HepG2 (cell line): ENCODE measurements at regions not wholly inside any gene's neighbourhood (a gene's known extent, or its start where the extent isn't known, plus 50 kb on each side); places are given as distances from the start of the nearest gene placed in this dataset.

Source experiments
- ATF3 ChIP-seq: sonication (generic); formaldehyde crosslinking; IDR thresholded peaks from 2 replicates; pipeline ENCODE4 v1.4.0; 2020; ENCODE audit warnings: missing genetic modification reagents
- CBX1 ChIP-seq: IDR thresholded peaks from one replicate; pipeline ENCODE4 v1.6.1; 2016; ENCODE audit warnings: antibody characterized with exemption, low read depth
- CHCHD3 ChIP-seq: sonication (generic); formaldehyde crosslinking; IDR thresholded peaks from 2 replicates; pipeline ENCODE4 v1.8.0; 2022; ENCODE audit warnings: mild to moderate bottlenecking, missing genetic modification reagents, moderate library complexity
- CTCF ChIP-seq: sonication (generic); formaldehyde crosslinking; IDR thresholded peaks from 2 replicates; pipeline ENCODE4 v1.5.0; 2020; ENCODE audit warnings: mild to moderate bottlenecking, missing genetic modification reagents, moderate library complexity
- HNRNPH1 ChIP-seq: fragments of 200-400 bp; formaldehyde crosslinking; optimal IDR thresholded peaks from 2 replicates; pipeline ENCODE3; 2017; ENCODE audit warnings: mild to moderate bottlenecking, low read depth, low read length
- KDM5A ChIP-seq: fragments of 200-600 bp; sonication (generic); IDR thresholded peaks from 2 replicates; pipeline ENCODE4 v1.7.0; 2018; ENCODE audit warnings: antibody characterized with exemption, mild to moderate bottlenecking, low read length, borderline replicate concordance
- KDM5B ChIP-seq: sonication (generic); formaldehyde crosslinking; IDR thresholded peaks from 2 replicates; pipeline ENCODE4 v1.4.0; 2020; ENCODE audit warnings: missing genetic modification reagents, mild to moderate bottlenecking, borderline replicate concordance
- NFE2 ChIP-seq: sonication (generic); formaldehyde crosslinking; IDR thresholded peaks from 2 replicates; pipeline ENCODE4 v1.4.0; 2020; ENCODE audit warnings: missing genetic modification reagents
- TRIM24 ChIP-seq: sonication (generic); formaldehyde crosslinking; IDR thresholded peaks from 2 replicates; pipeline ENCODE4 v1.8.0; 2022; ENCODE audit warnings: mild to moderate bottlenecking, missing genetic modification reagents
- ZNF530 ChIP-seq: sonication (generic); formaldehyde crosslinking; IDR thresholded peaks from 2 replicates; pipeline ENCODE4 v1.5.0; 2020; ENCODE audit warnings: low read depth, mild to moderate bottlenecking, missing genetic modification reagents
- ZNF776 ChIP-seq: sonication (generic); formaldehyde crosslinking; IDR thresholded peaks from 2 replicates; pipeline ENCODE4 v1.4.0; 2020; ENCODE audit warnings: mild to moderate bottlenecking, missing genetic modification reagents

- TF ChIP-seq CHCHD3 (CRISPR knock-in tag): no peak
- TF ChIP-seq CBX1: no peak
- TF ChIP-seq CTCF (CRISPR knock-in tag): 0 out of 2 replicates have a peak, but pooled peaks have one; percentile 8
- TF ChIP-seq TRIM24 (CRISPR knock-in tag): no peak
- no peak for TF ChIP-seq ZNF776 (CRISPR knock-in tag)
- TF ChIP-seq ZNF530 (CRISPR knock-in tag): no peak
- no peak for TF ChIP-seq KDM5B (CRISPR knock-in tag)
- no peak for TF ChIP-seq ATF3
- no peak for TF ChIP-seq KDM5A
- no peak for TF ChIP-seq NFE2 (CRISPR knock-in tag)
- no peak for TF ChIP-seq HNRNPH1
Measured at GRCh38 chr2:18408638-18409037, 151.8 kb downstream of the RDH14 start.
